ENCODE measurements at regions not wholly inside any gene's neighbourhood (a gene's known extent, or its start where the extent isn't known, plus 50 kb on each side); places are given as distances from the start of the nearest gene placed in this dataset.
"Not testable (repeated sequence)": the region's sequence is repeated elsewhere in the genome, so short reads cannot be mapped to it uniquely, and the experiment has no call there.

DNA sequence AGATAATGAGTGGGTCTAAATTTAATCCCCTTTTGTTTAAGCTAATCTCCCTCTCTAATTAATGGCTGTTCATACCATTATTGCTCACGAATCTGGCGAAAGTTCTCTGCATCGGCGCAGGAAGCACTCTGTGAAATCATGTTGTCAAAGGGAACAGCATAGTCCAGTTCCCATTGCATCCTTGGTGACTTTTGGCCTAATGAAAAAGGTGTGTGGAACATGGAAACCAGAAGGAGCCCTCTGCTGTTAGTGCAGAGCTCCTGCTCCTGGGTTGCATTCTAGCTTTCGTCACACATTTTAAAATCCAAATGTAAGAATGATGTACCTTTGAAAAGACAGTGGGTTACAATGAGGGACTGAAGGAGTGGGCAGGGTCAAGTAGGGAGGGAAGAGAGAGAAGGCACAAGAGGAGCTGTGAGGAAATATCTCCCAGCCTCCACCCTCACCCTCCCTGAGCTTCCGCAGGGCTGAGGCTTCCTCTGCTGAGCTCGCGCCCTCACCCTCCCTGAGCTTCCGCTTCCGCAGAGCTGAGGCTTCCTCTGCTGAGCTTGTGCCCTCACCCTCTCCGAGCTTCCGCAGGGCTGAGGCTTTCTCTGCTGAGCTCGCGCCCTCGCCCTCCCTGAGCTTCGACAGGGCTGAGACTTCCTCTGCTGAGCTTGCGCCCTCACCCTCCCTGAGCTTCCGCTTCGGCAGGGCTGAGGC, 754.3 kb upstream of the TPTE start:
- not testable (repeated sequence) for DNase-seq

- no peak for DNase-seq
These were observed 753.6 kb upstream of the TPTE start for GRCh38 chr21:9767592-9768375.

- not testable (repeated sequence) for DNase-seq
These were observed 752.8 kb upstream of the TPTE start for GRCh38 chr21:9768376-9769130.

DNA sequence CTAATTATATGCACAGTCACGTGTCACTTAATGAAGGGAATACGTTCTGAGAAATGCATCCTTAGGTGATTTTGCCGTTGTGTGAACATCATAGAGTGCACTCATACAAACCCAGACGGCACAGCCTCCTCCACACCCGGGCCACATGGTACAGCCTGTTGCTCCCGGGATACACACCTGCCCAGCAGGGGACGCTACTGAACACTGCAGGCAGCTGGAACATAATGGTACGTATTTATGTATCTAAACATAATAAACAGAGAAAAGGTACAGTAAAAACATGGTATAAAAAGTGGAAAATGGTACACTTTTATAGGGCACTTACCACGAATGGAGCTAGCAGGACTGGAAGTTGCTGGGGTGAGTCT, 752.3 kb upstream of the TPTE start:
- not testable (repeated sequence) for DNase-seq

DNA sequence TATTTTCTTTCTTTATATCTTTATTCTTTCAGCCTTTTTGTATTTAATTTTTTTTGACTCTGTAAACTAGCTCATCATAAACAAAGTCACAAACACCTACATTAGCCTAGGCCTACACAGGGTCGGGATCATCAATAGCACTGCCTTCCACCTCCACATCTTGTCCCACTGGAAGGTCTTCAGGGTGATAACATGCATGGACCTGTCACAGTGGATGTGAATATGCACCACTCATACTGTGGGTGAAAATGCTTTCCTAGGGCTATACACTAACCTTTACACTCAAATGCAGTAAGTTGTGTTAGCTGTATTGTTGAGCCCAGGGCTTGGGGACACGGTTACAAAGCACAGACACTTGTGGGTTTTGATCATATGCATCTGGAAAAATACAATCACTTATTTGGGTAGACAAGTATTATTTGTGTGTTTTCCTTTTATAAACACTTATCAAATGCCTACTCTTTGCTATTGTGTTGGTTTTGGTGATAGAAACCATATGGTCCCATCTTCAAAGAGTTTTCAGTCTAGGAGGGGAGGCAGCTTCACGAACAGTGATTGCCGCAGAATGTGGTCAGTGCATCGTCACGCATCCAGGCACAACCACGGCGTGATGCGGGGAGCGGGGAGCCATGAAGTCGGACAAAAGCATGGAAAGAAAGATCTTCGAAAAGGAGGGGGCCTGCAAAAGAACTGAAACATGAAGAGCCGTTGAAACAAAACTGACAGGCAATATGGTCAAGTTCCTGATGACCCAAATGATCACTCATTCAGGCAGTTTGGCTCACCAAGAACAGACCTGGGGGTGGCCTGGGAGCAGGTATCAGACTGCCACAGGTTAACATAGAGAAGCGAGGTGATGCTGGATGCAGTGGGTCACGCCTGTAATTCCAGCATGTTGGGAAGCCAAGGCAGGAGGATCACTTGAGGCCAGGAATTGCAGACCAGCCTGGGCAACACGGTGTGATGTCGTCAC, 751.4 kb upstream of the TPTE start:
- not testable (repeated sequence) for DNase-seq

DNA sequence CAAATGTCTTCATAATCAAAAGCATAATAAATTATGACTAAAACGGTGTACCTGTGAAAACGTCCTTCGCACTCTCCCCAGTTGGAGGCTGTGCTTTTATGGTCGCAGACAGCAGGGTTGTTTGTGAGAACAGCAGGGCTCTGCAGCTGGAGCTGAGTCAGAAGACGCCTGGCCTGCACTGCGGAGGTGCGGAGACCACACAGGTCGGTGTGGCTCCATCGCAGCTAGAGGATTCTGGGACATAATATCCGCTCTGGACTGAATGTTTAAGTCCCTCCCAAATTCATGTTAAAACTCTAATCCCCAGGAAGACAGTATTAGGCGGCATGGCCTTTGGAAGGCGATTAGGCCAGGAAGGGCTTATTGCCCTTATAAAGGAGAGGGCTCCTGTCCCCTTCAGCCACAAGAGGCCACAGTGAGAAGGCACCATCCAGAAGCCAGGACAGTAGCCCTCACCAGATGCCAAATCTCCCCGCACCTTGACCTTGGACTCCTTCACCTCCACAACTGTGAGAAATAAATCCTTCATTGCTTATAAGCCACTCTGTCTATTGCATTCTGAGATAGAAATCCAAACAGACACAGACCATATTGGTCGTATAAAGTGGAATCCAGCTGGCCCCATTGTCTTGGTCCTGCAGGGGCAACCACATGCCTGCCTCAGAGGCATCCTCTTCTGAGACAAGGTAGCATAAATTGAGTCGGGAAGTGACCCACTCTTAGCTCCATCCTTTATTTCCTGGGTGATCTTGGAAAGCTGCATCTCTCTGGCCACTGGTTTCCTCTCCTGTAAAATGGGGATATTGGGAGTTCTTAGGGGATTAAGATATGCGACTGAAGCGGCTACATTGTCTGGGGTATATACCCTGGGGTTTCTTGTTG, 749.7 kb upstream of the TPTE start:
- DNase-seq = not testable (repeated sequence)

DNA sequence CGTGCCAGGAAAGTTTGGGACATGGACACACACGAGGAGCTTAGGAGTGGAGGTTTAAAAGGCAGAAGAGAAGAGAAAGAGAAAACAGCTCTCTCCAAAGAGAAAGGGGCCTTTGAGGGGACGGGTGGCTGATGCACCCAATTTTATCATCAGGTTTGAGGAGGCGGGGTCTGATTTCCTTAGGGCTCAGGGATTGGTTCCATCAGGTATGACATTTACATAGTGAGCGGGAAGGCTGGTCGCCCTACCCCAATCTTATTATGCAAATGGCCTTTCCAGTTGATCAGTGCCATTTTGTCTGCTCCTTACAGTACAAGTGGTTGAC, 749.1 kb upstream of the TPTE start:
- DNase-seq = no peak

DNA sequence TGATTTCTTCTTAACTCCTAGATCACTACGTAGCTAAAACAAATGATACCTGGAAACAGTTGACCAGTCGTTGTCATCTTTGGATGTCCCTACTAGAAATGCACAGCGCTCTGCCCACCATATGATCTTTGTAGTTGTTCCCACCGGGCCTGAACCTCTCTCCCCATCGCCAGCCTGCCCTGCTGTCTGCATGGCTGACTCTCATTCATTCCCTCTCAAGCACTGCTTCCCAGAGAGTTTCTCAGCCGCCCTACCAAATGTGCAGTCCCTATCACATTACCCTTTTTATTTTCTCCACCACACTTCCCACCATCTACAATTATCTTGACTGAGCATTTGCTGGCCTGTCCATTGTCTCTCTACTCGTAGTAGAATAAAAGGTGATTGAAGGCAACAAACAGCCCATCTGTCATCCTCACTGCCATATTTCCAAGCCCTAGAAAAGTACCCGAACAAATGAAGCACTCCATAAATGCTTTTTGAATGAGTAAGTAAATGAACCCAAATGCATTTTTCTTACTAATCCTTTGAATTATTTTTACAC, 748.4 kb upstream of the TPTE start:
- not testable (repeated sequence) for DNase-seq

- DNase-seq = no peak
These were observed 747.0 kb upstream of the TPTE start for GRCh38 chr21:9774347-9774746.

DNA sequence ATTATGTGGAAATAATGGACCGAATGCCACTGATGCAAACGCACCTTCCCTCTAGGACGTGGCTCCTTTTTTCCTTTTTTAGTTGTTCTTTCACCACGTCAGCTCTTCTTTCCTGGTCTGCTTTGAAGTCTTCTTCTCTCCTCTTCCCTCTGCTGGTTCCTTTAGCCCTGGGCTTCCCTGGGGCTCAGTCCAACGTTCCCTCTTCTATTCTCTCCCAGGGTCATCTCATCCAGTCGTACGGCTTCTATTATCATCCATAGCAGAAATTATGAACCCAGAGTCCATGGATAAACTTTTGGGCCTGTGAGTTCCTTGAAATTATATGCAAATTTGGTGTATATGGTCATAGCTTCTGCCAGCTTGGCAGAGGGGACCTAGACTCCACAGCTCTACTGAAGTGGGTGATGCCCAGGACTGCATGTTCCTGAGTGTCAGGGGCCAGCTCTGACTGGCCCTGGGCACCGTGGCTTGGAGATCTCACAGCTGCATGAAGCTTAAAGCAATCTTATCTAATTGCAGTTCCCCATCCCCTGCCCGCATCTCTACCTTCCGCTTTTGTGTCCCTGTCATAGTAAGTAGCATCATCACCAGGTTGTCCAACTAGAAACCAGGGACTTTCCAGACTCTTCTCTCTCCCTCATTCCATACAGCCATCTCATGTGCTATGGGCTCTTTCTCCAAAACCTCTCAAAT, 746.3 kb upstream of the TPTE start:
- not testable (repeated sequence) for DNase-seq

GRCh38 chr21:9775877-9776276, 745.5 kb upstream of the TPTE start:
- not testable (repeated sequence) for DNase-seq

DNA sequence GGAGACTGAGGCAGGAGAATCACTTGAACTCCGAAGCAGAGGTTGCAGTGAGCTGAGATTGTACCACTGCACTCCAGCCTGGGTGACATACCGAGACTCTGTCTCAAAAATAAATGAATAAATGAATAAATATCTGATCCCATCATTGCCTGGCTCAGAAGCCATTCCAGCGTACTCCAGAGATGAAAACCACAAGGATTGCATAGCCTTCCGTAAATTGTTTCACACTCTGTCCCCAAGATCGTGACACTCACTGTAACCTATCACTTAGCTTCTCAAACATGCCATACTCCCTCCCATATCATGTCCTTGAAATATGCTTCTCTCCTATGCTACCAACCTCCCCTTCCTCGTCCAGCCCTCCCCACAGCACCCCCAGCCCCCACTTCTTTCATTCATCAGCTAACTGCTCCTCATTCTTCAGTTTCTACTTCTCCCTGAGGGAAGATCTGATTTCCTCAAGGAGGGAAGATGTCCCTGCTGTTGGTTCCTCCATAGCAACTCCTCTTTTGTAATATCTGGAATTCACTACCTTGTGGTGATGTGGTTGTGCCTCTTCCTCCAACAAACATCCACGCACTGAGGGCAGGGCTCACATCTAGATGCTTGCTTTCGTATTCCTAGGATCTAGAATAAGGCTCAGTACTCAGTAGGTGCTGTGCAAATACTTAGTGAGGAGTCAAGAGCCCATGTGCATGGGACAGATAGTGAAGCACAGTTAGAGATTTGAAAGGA, 744.9 kb upstream of the TPTE start:
- not testable (repeated sequence) for DNase-seq

DNA sequence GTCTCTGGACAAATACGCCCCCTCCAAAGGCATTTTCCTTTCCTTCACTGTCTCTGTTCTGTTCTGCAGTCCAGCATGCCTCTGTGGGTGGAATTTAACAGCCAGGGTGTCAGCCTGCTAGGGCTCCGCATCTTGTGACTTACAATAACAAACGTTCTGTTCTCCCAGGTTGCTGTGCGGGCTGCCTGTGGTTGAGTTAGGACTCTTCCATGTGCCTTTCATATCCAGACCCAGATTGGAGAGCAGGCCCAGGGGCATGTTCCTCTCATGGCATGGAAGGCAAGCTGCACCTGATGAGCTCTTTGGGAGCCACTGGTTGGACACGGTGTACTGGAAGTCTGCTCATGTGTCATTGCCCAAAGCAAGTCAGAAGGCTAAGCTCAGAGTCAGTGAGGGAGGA, 742.8 kb upstream of the TPTE start:
- DNase-seq = not testable (repeated sequence)

DNA sequence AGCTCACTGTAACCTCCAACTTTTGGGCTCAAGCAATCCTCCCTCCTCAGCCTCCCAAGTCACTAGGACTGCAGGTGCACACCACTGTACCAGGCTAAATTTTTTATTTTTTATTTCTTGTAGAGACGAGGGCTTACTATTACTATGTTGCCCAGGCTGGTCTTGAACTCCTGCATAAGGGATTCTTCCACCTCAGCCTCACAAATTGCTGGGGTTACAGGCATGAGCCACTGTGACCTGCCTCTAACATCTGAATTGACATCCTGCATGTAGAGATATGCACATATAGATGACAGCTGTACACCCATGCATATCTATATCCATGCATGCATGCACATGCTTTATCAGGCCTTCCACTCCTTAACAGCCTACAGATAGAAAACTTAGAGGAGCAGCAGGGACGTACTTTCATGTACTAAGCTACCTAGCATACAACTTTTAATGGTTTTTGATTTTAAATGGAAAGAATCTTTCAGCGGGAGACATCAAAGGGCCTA, 740.9 kb upstream of the TPTE start:
- DNase-seq = no peak

DNA sequence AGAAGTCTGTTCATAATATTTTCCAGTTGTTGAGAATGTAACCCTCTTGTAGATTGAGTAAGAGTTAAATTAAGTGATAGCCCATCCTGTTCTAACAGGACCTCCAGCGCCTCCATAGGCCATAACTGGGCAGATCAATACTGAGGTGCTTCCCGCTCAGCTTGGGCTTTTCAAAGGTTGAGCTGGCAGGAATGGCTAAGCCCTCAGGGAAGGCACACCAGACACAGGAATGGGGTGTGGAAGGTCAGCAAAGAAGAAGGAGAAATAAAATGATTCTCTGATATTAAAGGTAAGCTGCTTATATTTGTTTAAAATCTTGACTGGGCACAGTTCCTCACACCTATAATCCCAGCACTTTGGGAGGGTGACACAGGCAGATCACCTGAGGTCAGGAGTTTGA, 737.8 kb upstream of the TPTE start:
- not testable (repeated sequence) for DNase-seq

- not testable (repeated sequence) for DNase-seq
These were observed 737.2 kb upstream of the TPTE start for GRCh38 chr21:9784201-9784600.

GRCh38 chr21:9786092-9786491, 735.3 kb upstream of the TPTE start:
- not testable (repeated sequence) for DNase-seq

GRCh38 chr21:9788281-9788680, 733.1 kb upstream of the TPTE start:
- not testable (repeated sequence) for DNase-seq

DNA sequence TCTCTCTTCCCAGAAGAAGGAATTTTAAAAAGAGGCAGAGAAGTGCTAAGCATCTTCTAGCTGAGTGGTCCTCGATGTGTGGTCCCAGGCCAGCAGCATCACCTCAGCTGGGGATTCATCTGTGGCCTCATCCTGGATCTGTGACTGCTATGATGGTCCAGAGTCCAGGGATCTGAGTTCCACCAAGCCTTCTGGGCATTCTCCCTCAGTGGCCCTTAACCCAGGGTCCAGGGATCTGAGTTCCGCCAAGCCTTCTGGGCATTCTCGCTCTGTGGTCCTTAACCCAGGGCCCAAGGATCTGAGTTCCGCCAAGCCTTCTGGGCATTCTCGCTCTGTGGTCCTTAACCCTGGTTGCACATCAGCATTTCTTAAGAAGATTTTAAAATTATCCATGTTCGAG, 731.0 kb upstream of the TPTE start:
- not testable (repeated sequence) for DNase-seq

- DNase-seq = not testable (repeated sequence)
These were observed 729.9 kb upstream of the TPTE start for GRCh38 chr21:9791453-9791852.
